ENCODE measurements at regions not wholly inside any gene's neighbourhood (a gene's known extent, or its start where the extent isn't known, plus 50 kb on each side); places are given as distances from the start of the nearest gene placed in this dataset.
"Not testable (repeated sequence)": the region's sequence is repeated elsewhere in the genome, so short reads cannot be mapped to it uniquely, and the experiment has no call there.

- no peaks in the 10 kb centered on the region for H3K9me3 ChIP-seq (ENCODE audit: control insufficient read depth, insufficient read depth, low read depth, low read length)
- DNase-seq (ENCODE audit: low read depth, low spot score): no peak
- intact Hi-C loops (cut with micrococcal nuclease; ENCODE audit: unreplicated experiment) (no loop called here), in situ Hi-C loops (cut with HindIII; ENCODE audit: low pct_unique_long_range_greater_than_20kb, low sequenced_read_pairs) (no loop called here)
- no peak overlapping the region for H3K4me3 ChIP-seq (ENCODE audit: low read depth in 2 of 2, low read length in 2 of 2)
- POLR2A ChIA-PET: no interaction called here
- H3K27ac ChIP-seq (ENCODE audit: low read length): no peak overlapping the region
- CTCF ChIA-PET: no interaction called here
- no peaks in the 10 kb centered on the region for H3K27me3 ChIP-seq (ENCODE audit: control insufficient read depth, insufficient read depth, low read length)
- no peak for ATAC-seq
- H3K4me1 ChIP-seq (ENCODE audit: control insufficient read depth, insufficient read depth, low read length): no peaks in the 10 kb centered on the region
- no TSS peak for BruUV-seq (replicated peaks)
- H3K36me3 ChIP-seq (ENCODE audit: control insufficient read depth, insufficient read depth, low read length): no peaks in the 10 kb centered on the region
- TF ChIP-seq SIN3A (IDR thresholded peaks at IDR 0.05; ENCODE audit: borderline replicate concordance, insufficient read depth, low read depth, low read length): no peak
- TF ChIP-seq POLR2AphosphoS5 (IDR thresholded peaks at IDR 0.05; ENCODE audit: low read depth, low read length): no peak
- no peak for TF ChIP-seq REST (IDR thresholded peaks at IDR 0.05; ENCODE audit: insufficient read depth in 1 of 2, low read depth in 2 of 2, low read length in 1 of 2)
- no peak for TF ChIP-seq TCF7L2 (IDR thresholded peaks at IDR 0.05; ENCODE audit: low read depth, low read length)
- no peak for TF ChIP-seq CTCF (IDR thresholded peaks at IDR 0.05)
These were observed 1247.0 kb downstream of the FSCB start for GRCh38 chr14:43260056-43260455.

- DNase-seq (ENCODE audit: low read depth, low spot score): no peak
- ChIA-PET CTCF (no interaction called here), POLR2A (interaction anchor here (0.6 kb wide), 1 partner anchor 16 kb away, joined by 12 read pairs; no protein-coding TSS in a partner anchor)
- BruUV-seq (replicated peaks): no TSS peak
- in situ Hi-C loops (cut with HindIII; ENCODE audit: low pct_unique_long_range_greater_than_20kb, low sequenced_read_pairs) (no loop called here), intact Hi-C loops (cut with micrococcal nuclease; ENCODE audit: unreplicated experiment) (no loop called here)
- Histone ChIP-seq H3K36me3 (ENCODE audit: control insufficient read depth, insufficient read depth, low read length) (no peaks in the 10 kb centered on the region), H3K4me1 (ENCODE audit: control insufficient read depth, insufficient read depth, low read length) (no peaks in the 10 kb centered on the region), H3K9me3 (ENCODE audit: control insufficient read depth, insufficient read depth, low read depth, low read length) (no peaks in the 10 kb centered on the region), H3K4me3 (ENCODE audit: low read depth in 2 of 2, low read length in 2 of 2) (no peak overlapping the region), H3K27ac (ENCODE audit: low read length) (no peak overlapping the region), H3K27me3 (ENCODE audit: control insufficient read depth, insufficient read depth, low read length) (no peaks in the 10 kb centered on the region)
- ATAC-seq: no peak
- no peak for TF ChIP-seq TCF7L2 (IDR thresholded peaks at IDR 0.05; ENCODE audit: low read depth, low read length)
- TF ChIP-seq CTCF (IDR thresholded peaks at IDR 0.05): no peak
- no peak for TF ChIP-seq SIN3A (IDR thresholded peaks at IDR 0.05; ENCODE audit: borderline replicate concordance, insufficient read depth, low read depth, low read length)
- no peak for TF ChIP-seq REST (IDR thresholded peaks at IDR 0.05; ENCODE audit: insufficient read depth in 1 of 2, low read depth in 2 of 2, low read length in 1 of 2)
- TF ChIP-seq POLR2AphosphoS5 (IDR thresholded peaks at IDR 0.05; ENCODE audit: low read depth, low read length): no peak
These were observed 1248.7 kb downstream of the FSCB start for GRCh38 chr14:43258396-43258795.

- in situ Hi-C loops (cut with HindIII; ENCODE audit: low pct_unique_long_range_greater_than_20kb, low sequenced_read_pairs); H3K36me3 ChIP-seq (ENCODE audit: control insufficient read depth, insufficient read depth, low read length); H3K27me3 ChIP-seq (ENCODE audit: control insufficient read depth, insufficient read depth, low read length); POLR2A ChIA-PET; intact Hi-C loops (cut with micrococcal nuclease; ENCODE audit: unreplicated experiment); H3K4me1 ChIP-seq (ENCODE audit: control insufficient read depth, insufficient read depth, low read length); H3K4me3 ChIP-seq (ENCODE audit: low read depth in 2 of 2, low read length in 2 of 2); ATAC-seq; H3K27ac ChIP-seq (ENCODE audit: low read length); H3K9me3 ChIP-seq (ENCODE audit: control insufficient read depth, insufficient read depth, low read depth, low read length); CTCF ChIA-PET; BruUV-seq (replicated peaks); DNase-seq (ENCODE audit: low read depth, low spot score): not testable (repeated sequence)
These were observed 1250.1 kb downstream of the FSCB start for GRCh38 chr14:43256996-43257395.

All from Panc1 (cell line).